ENCODE measurements at regions not wholly inside any gene's neighbourhood (a gene's known extent, or its start where the extent isn't known, plus 50 kb on each side); places are given as distances from the start of the nearest gene placed in this dataset.

- no peak overlapping the region for H3K9ac ChIP-seq
- H3K4me1 ChIP-seq = peaks cover 4% of the 10 kb centered on the region
- no peaks in the 10 kb centered on the region for H3K9me3 ChIP-seq
- H3K4me3 ChIP-seq = no peak overlapping the region
- no peaks in the 10 kb centered on the region for H3K36me3 ChIP-seq
- H4K20me1 ChIP-seq = no peaks in the 10 kb centered on the region
- no peak overlapping the region for H3K4me2 ChIP-seq
- no peaks in the 10 kb centered on the region for H3K27me3 ChIP-seq
- no peak overlapping the region for H3K27ac ChIP-seq
- no peak for TF ChIP-seq Cebpa-rat (IDR thresholded peaks at IDR 0.05)
Observed at GRCh38 chr11:134719397-134719796, 307.4 kb upstream of the B3GAT1 start.

- no peak overlapping the region for H3K27ac ChIP-seq
- no peaks in the 10 kb centered on the region for H4K20me1 ChIP-seq
- H3K4me2 ChIP-seq = no peak overlapping the region
- no peaks in the 10 kb centered on the region for H3K36me3 ChIP-seq
- H3K27me3 ChIP-seq = no peaks in the 10 kb centered on the region
- H3K4me3 ChIP-seq = no peak overlapping the region
- H3K9me3 ChIP-seq = no peaks in the 10 kb centered on the region
- no peak overlapping the region for H3K9ac ChIP-seq
- peaks cover 9% of the 10 kb centered on the region for H3K4me1 ChIP-seq
- TF ChIP-seq Cebpa-rat (IDR thresholded peaks at IDR 0.05) = no peak
Observed at GRCh38 chr11:134716582-134716981, 304.5 kb upstream of the B3GAT1 start.

GRCh38 chr11:134714021-134714656 lies 302.1 kb upstream of the B3GAT1 start:
- Histone ChIP-seq H3K27me3 (no peaks in the 10 kb centered on the region), H3K4me1 (peaks cover 9% of the 10 kb centered on the region), H4K20me1 (no peaks in the 10 kb centered on the region), H3K9me3 (no peaks in the 10 kb centered on the region), H3K4me2 (peak overlapping the region; percentile 15), H3K36me3 (no peaks in the 10 kb centered on the region), H3K4me3 (no peak overlapping the region), H3K9ac (no peak overlapping the region), H3K27ac (no peak overlapping the region)
- no peak for TF ChIP-seq Cebpa-rat (IDR thresholded peaks at IDR 0.05)

- H3K4me2 ChIP-seq = no peak overlapping the region
- H4K20me1 ChIP-seq = no peaks in the 10 kb centered on the region
- H3K36me3 ChIP-seq = no peaks in the 10 kb centered on the region
- no peak overlapping the region for H3K4me3 ChIP-seq
- H3K27me3 ChIP-seq = no peaks in the 10 kb centered on the region
- no peak for TF ChIP-seq Cebpa-rat (IDR thresholded peaks at IDR 0.05)
- H3K4me1 ChIP-seq = peaks cover 9% of the 10 kb centered on the region
- no peak overlapping the region for H3K9ac ChIP-seq
- H3K27ac ChIP-seq = no peak overlapping the region
- H3K9me3 ChIP-seq = no peaks in the 10 kb centered on the region
Observed at GRCh38 chr11:134712228-134713145, 300.4 kb upstream of the B3GAT1 start.

GRCh38 chr11:134711588-134711987 lies 299.5 kb upstream of the B3GAT1 start:
- peaks cover 9% of the 10 kb centered on the region for H3K4me1 ChIP-seq
- TF ChIP-seq Cebpa-rat (IDR thresholded peaks at IDR 0.05) = no peak
- no peak overlapping the region for H3K4me2 ChIP-seq
- no peaks in the 10 kb centered on the region for H3K36me3 ChIP-seq
- no peak overlapping the region for H3K4me3 ChIP-seq
- no peaks in the 10 kb centered on the region for H3K9me3 ChIP-seq
- no peak overlapping the region for H3K27ac ChIP-seq
- no peaks in the 10 kb centered on the region for H4K20me1 ChIP-seq
- H3K9ac ChIP-seq = no peak overlapping the region
- no peaks in the 10 kb centered on the region for H3K27me3 ChIP-seq

- H3K4me3 ChIP-seq = no peak overlapping the region
- H3K4me2 ChIP-seq = no peak overlapping the region
- no peaks in the 10 kb centered on the region for H3K27me3 ChIP-seq
- H3K27ac ChIP-seq = no peak overlapping the region
- H3K9me3 ChIP-seq = no peaks in the 10 kb centered on the region
- no peak for TF ChIP-seq Cebpa-rat (IDR thresholded peaks at IDR 0.05)
- H4K20me1 ChIP-seq = no peaks in the 10 kb centered on the region
- no peak overlapping the region for H3K9ac ChIP-seq
- peaks cover 9% of the 10 kb centered on the region for H3K4me1 ChIP-seq
- H3K36me3 ChIP-seq = no peaks in the 10 kb centered on the region
Observed at GRCh38 chr11:134710861-134711407, 298.9 kb upstream of the B3GAT1 start.

- Histone ChIP-seq H3K4me2 (no peak overlapping the region), H3K9me3 (no peaks in the 10 kb centered on the region), H3K36me3 (no peaks in the 10 kb centered on the region), H3K4me1 (no peaks in the 10 kb centered on the region), H3K27me3 (no peaks in the 10 kb centered on the region), H3K9ac (no peak overlapping the region), H4K20me1 (no peaks in the 10 kb centered on the region), H3K4me3 (no peak overlapping the region), H3K27ac (no peak overlapping the region)
- TF ChIP-seq Cebpa-rat (IDR thresholded peaks at IDR 0.05) = no peak
Observed at GRCh38 chr11:134705858-134706257, 293.8 kb upstream of the B3GAT1 start.

- Histone ChIP-seq H3K4me2 (no peak overlapping the region), H4K20me1 (no peaks in the 10 kb centered on the region), H3K36me3 (no peaks in the 10 kb centered on the region), H3K9ac (no peak overlapping the region), H3K9me3 (no peaks in the 10 kb centered on the region), H3K4me3 (no peak overlapping the region), H3K27me3 (no peaks in the 10 kb centered on the region), H3K27ac (no peak overlapping the region), H3K4me1 (no peaks in the 10 kb centered on the region)
- TF ChIP-seq Cebpa-rat (IDR thresholded peaks at IDR 0.05) = no peak
Observed at GRCh38 chr11:134702827-134703226, 290.8 kb upstream of the B3GAT1 start.

GRCh38 chr11:134701564-134702165 lies 289.6 kb upstream of the B3GAT1 start:
- Histone ChIP-seq H3K4me3 (no peak overlapping the region), H3K27ac (no peak overlapping the region), H3K27me3 (no peaks in the 10 kb centered on the region)

More at GRCh38 chr11:134701564-134702165, 289.6 kb upstream of the B3GAT1 start:
- no peak overlapping the region for H3K9ac ChIP-seq
- H3K4me1 ChIP-seq = no peaks in the 10 kb centered on the region
- TF ChIP-seq Cebpa-rat (IDR thresholded peaks at IDR 0.05) = no peak
- H3K9me3 ChIP-seq = no peaks in the 10 kb centered on the region
- no peaks in the 10 kb centered on the region for H4K20me1 ChIP-seq
- H3K36me3 ChIP-seq = no peaks in the 10 kb centered on the region
- no peak overlapping the region for H3K4me2 ChIP-seq
